NCI-H1436 treated with DMSO at 0.1 percent for 48 hours (cell line): ENCODE measurements at regions not wholly inside any gene's neighbourhood (a gene's known extent, or its start where the extent isn't known, plus 50 kb on each side); places are given as distances from the start of the nearest gene placed in this dataset.
A peak's percentile ranks its signal among the peaks of the same experiment; 100 is the strongest.

Source experiments
- DNase-seq: peaks from one replicate; lab custom pipeline; 2025; lab: John Stamatoyannopoulos, UW

DNA sequence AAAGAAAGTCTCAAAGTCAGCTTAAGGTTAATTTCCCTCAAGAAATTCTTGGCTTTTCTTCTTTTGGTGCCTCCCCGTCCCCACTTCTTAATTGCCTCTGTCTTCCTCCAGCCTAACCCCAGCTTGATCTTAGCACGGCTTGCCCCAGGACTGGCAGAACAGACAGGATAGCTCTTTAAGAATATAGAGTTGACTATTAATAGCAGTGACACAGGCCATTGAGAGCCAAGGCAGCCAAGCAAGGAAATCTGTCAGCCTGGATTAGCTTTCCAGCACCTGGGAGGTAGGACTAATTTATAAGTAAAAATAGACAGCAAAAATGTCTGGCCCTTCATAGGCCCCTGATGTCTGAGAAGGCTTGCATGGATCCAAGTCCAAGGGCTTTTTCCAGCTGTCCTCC lies 384.6 kb upstream of the SLC30A5 start:
- no peak for DNase-seq

DNA sequence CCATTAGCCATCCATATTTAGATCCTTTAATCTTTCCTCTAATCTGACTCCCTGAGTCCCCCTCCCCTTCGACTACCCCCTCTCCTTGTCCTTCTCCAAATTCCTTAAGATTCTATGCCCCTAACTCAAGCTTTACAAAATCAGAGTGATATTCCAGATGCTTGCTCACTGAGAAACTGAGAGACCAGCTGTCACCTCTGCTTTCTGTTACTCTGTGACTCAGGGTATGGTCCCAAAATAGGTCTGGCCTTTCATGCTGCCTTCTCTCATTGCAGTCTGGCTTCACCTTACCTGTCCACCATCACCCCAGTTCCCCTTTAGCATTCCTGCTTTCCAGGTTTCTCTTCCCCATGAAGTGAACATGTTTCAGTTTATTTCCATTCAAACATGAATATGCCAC lies 383.3 kb upstream of the SLC30A5 start:
- DNase-seq: no peak

- DNase-seq: no peak
Observed at GRCh38 chr5:68711293-68712200, 382.3 kb upstream of the SLC30A5 start.

- DNase-seq: no peak
Observed at GRCh38 chr5:68714810-68715209, 379.0 kb upstream of the SLC30A5 start.

DNA sequence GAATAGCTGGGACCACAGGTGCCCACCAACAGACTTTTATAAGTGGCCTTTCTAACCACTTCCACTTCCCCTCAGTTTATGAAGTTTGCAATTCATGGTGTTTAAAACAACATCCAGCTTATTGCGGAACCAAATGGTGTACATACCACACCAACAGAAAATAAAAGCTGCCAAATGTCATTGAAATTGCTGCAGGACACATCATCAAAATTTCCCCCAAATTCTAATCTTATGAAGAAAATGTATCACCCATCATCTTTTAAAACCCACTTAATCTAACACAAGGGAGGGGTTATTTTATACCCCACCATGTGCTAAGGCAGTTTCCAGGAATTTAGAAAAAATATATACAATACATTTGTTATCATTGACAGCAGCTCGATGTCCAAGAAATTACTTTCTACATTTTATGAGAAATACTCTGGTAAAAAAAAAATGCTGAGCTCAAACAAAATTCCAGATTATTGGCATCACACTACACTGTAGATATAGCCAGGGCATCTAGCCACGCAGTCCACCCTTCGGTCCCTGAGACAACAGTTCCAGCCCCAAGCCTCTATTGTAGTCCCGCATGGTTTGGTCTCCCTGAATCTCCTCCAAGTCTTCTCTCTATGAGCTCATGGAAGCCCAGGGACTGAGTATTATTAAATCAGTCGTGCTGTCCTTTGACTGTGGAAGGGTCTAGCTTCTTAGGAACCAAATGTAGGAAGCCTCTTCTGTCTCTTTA lies 372.8 kb upstream of the SLC30A5 start:
- DNase-seq: no peak

GRCh38 chr5:68722357-68722756 lies 371.5 kb upstream of the SLC30A5 start:
- no peak for DNase-seq

DNA sequence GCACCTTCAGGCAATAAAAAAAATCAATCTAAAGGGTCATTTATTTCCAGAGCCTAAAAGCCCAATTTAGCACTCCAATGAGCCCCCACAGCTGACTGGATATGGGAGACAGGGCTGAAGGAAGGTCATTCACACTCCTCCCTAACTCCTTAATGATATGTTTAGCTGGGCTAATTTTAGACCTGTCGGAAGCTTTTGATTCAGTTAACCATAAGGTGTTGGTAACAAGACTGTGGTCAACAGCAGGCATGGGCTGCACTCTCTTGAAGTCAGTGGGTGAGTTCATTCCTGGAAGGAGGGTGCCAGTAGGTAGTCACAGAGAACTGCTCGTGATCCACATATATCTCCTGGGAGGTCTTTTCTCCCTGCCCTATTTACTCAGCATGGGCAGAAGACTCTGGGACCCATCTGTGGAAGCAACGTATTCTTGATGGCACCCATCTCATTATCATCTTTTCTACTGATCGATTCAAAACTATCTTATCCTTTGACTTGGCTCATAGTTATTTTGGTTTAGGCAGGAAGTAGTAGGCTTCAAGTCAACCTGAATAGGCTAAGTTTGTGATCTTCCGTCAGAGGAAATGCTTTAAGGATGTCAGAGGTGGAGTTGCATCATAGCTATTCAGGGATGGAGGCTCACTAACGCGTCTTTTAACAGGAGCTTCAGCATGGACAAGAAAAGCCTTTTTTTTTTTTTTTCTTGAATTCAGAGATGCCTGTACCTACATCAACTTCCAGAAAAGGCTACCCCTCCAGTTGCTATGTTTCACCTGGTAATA lies 367.7 kb upstream of the SLC30A5 start:
- DNase-seq: no peak

DNA sequence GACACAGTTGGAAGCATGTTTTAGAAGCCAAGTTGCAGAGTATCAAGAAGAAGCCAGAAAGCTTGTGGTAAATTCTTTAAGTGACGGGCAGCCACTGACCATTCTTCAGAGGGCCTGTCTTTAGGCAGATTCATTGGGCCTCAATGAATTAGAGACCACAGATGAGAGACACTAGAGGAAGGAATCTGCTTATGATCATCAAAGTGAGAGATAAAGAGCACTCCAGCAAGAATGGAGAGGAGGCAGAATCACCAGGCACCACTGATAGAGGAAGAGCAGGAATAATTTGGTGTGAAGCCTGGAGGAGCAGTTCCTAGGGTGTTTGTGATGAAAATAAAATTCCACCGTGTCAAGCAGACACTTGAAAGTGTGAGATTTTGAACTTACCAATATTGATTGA lies 365.9 kb upstream of the SLC30A5 start:
- DNase-seq: no peak

- DNase-seq: no peak
Observed at GRCh38 chr5:68729678-68730077, 364.1 kb upstream of the SLC30A5 start.

DNA sequence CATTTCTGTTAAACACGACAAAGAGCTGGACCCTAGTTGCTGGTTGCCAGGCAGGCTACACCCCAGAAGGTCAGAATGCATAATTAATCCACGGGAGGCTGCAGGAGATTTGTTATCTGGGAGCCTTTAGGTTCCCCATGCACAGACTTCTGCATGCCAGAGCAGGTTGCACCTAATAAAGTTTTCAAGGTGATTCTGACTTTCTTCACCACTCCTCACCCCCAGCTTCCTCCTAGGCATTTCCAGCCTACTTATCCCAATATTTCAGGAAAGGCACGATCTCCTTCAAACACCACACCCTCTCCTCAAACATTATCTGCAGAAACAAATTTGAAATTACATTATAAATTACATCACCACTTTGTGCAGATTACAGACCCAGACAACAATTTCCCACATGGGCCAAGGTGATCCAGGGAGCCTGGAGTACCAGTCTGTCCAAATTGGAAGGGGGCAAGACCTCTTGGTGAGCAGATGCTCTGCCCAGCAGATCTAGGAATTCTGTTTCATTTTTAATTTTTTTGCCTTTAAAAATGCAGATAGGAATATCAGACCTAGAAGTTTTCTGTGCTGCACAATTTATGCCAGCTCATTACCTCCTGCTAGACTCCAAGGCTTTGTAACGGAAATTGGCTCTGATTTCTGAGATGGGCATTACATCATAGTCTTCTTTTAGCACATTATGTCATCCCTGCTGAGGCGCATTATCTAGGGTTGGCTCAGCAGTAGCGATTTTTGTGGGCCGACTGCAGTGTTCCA lies 363.4 kb upstream of the SLC30A5 start:
- peak; percentile 18 for DNase-seq

GRCh38 chr5:68730979-68731654 lies 362.7 kb upstream of the SLC30A5 start:
- DNase-seq: no peak

GRCh38 chr5:68732251-68732650 lies 361.6 kb upstream of the SLC30A5 start:
- no peak for DNase-seq

GRCh38 chr5:68734781-68735180 lies 359.0 kb upstream of the SLC30A5 start:
- no peak for DNase-seq

DNA sequence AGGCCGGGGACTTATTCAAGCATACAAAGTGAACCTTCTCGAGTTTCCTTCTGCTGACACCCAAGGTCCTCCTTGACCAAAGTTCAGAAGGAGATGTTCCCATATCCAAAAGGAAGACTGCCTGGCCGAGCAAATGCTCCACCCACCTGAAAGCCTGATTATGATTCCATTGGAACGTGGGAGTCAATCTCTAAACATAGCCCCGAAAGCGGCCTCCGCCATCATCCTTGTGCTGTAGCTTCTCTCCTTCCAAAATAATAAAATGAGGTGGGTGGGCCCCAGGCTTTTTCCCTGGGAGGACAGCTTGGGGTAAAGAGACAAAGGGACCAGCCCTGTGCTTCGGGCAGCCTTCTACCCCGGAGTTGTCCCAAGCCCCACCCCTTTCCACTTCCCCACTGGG lies 355.6 kb upstream of the SLC30A5 start:
- no peak for DNase-seq

DNA sequence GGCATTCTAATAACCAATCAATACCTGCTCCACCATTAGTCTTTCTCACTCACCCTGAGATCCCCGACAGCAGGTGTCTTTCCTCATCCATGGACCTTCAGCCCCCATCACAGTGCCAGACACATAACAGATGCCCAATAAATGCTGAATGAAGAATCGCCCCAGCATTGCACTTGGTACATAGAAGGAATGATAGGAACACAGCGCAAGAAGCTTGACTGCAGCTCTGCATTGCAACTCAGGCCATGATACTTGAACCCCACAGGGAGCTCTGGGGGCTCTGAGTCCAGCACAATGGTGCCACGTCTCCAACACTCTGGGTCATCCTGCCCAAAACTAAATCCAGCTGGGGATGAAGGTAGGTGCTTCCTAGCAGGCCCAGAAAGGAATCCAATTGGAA lies 355.0 kb upstream of the SLC30A5 start:
- no peak for DNase-seq

DNA sequence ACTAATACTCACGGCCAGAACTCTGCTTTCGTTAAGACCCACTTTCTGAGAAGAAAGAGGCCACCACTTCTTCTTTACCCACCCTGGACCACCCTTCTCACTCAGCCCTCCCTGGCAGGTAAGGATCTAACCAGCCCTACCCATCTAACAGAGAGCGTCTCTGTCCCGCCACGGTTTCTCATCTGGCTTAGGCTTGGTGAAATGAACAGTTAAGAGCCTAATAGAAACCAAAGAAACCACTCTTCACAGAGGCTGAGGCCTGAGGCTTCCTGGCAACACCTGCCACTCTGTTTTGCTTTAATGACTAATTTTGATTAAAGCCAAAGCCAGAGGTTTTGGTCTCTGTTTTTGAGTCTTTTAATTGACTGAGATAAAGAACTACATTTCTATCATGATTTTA lies 354.1 kb upstream of the SLC30A5 start:
- DNase-seq: no peak

GRCh38 chr5:68740226-68740910 lies 353.4 kb upstream of the SLC30A5 start:
- no peak for DNase-seq

- DNase-seq: no peak
Observed at GRCh38 chr5:68744206-68744605, 349.6 kb upstream of the SLC30A5 start.

DNA sequence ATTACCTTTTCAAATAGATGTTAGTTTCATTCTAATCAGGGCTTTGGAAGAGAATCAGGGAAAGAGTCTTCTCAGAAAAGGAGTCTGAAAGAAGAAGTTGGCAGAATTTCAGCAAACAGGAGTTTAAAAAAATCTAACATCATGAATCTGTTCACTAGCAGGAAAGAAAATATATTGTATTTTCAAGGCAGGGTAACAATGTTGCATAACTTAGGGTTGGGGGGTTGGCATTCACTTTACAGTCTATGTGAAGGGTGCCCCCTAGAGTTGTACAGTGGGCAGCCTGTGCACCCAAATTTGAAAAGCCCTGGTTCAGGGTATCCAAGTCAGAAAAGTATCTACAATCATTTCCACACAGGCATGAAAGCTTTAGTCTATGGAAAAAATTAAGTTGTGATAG lies 348.4 kb upstream of the SLC30A5 start:
- DNase-seq: no peak

DNA sequence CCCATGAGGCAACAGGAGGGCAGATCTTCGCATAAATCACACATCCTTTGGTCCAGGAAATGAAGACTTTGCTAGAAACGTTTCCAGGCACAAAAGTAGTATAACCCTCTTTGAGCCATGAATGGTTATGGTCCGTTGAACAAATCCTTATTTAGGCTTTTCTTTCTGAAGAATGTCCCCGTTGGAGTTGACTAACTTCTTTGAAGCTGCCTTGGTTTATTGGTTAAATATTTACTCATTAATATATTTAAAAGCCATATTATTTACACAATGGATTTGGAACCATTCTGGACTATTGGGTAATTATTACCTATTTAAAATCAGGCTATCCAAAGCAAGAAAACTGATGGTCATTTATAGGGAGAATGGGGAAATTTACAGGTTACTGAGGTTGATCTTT lies 347.6 kb upstream of the SLC30A5 start:
- no peak for DNase-seq
